HCT116 (cell line): ENCODE measurements at regions not wholly inside any gene's neighbourhood (a gene's known extent, or its start where the extent isn't known, plus 50 kb on each side); places are given as distances from the start of the nearest gene placed in this dataset.

Source experiments
- ATAC-seq: fragments of 200-7000 bp; cut with Tn5 transposase; 2 replicates; pipeline ENCODE4 v1.9.1; 2020; ENCODE audit warnings: mild to moderate bottlenecking, moderate library complexity
- BruUV-seq: library from RNA; stranded (reverse); fragments of 400-500 nt; replicated peaks from 2 replicates; lab custom pipeline; 2021; lab: Mats Ljungman, UMichigan
- CTCF ChIA-PET: fragments of 300-600 bp; sonication (Branson Sonifier 250); formaldehyde crosslinking; loops from one replicate; lab custom pipeline; 2021; ENCODE audit warnings: antibody characterized with exemption; lab: Charles Lee
- POLR2A ChIA-PET: fragments of 300-600, 350-600 bp; sonication (Branson Sonifier 250); formaldehyde crosslinking; loops from one replicate; lab custom pipeline; 2021; ENCODE audit warnings: antibody characterized with exemption; lab: Charles Lee
- RAD21 ChIA-PET, 2 experiments: fragments of 300-600 bp; sonication (Branson Sonifier 250); formaldehyde crosslinking; loops; one replicate each; lab custom pipeline; 2023; ENCODE audit warnings: low total read pairs in 2 of 2; ENCODE audit not compliant: uncharacterized antibody in 2 of 2, unreplicated experiment in 2 of 2, low non-redundant PET in 1 of 2; lab: Charles Lee
- DNase-seq: peaks from one replicate; pipeline ENCODE4 v3.0.0-alpha.2; 2010; ENCODE audit warnings: low read depth, low spot score
- H2AFZ ChIP-seq: fragments of 200-600 bp; shearing (Covaris generic), sonication (generic); 2 replicates; pipeline ENCODE4 v1.6.1; 2017; ENCODE audit warnings: low read depth, mixed run types, mixed read lengths, antibody characterized with exemption, low read length; ENCODE audit not compliant: poor library complexity, severe bottlenecking
- H3K27ac ChIP-seq: 2 replicates; pipeline ENCODE4 v1.5.1; 2012; ENCODE audit warnings: low read depth, low read length
- H3K27me3 ChIP-seq: fragments of 200-600 bp; sonication (generic); 2 replicates; pipeline ENCODE4 v1.6.1; 2016; ENCODE audit warnings: mixed run types, low read length, mixed read lengths; ENCODE audit not compliant: insufficient read depth
- H3K36me3 ChIP-seq, 2 experiments: fragments of 200-500 bp in 1 of 2; fragments of 200-600 bp in 1 of 2; sonication (Bioruptor generic) in 1 of 2; sonication (generic) in 1 of 2; 2 replicates each; pipeline versions ENCODE4 v1.5.1 to v1.6.1; 2014 to 2016; ENCODE audit warnings: low read length in 2 of 2, inconsistent platforms in 1 of 2, mixed read lengths in 1 of 2, mixed run types in 1 of 2; ENCODE audit not compliant: insufficient read depth in 2 of 2, control insufficient read depth in 1 of 2
- H3K4me1 ChIP-seq, 2 experiments: fragments of 200-600 bp in 1 of 2; sonication (generic) in 1 of 2; 2 replicates each; pipeline versions ENCODE4 v1.5.1 to v1.6.1; 2012 to 2017; ENCODE audit warnings: low read length in 2 of 2, inconsistent platforms in 1 of 2, mild to moderate bottlenecking in 1 of 2, mixed read lengths in 1 of 2, mixed run types in 1 of 2, moderate library complexity in 1 of 2; ENCODE audit not compliant: insufficient read depth in 2 of 2, control insufficient read depth in 1 of 2
- H3K4me2 ChIP-seq: fragments of 200-600 bp; sonication (generic); 2 replicates; pipeline ENCODE4 v1.6.1; 2017; ENCODE audit warnings: mixed run types, low read length, mixed read lengths
- H3K4me3 ChIP-seq, 2 experiments: fragments of 200-600 bp in 1 of 2; sonication (generic) in 1 of 2; replicated peaks in 1 of 2; 2 replicates each; pipeline ENCODE4 v1.5.1; 2011 to 2016; ENCODE audit warnings: low read length in 2 of 2, control low read depth in 1 of 2, low read depth in 1 of 2, mild to moderate bottlenecking in 1 of 2, mixed read lengths in 1 of 2, mixed run types in 1 of 2
- H3K79me2 ChIP-seq: fragments of 200-600 bp; sonication (generic); 2 replicates; pipeline ENCODE4 v1.6.1; 2017; ENCODE audit warnings: mild to moderate bottlenecking, mixed run types, low read length, moderate library complexity, mixed read lengths; ENCODE audit not compliant: insufficient read depth
- H3K9ac ChIP-seq: fragments of 200-600 bp; sonication (generic); 2 replicates; pipeline ENCODE4 v1.6.1; 2016; ENCODE audit warnings: low read length, mixed read lengths
- H3K9me2 ChIP-seq: fragments of 200-600 bp; sonication (generic), shearing (Covaris generic); 2 replicates; pipeline ENCODE4 v1.6.1; 2017; ENCODE audit warnings: mixed run types, mild to moderate bottlenecking, moderate library complexity; ENCODE audit not compliant: insufficient read depth
- H3K9me3 ChIP-seq, 2 experiments: fragments of 200-500 bp in 1 of 2; fragments of 200-600 bp in 1 of 2; sonication (Bioruptor generic) in 1 of 2; sonication (generic) in 1 of 2; 2 replicates each; pipeline ENCODE4 v1.6.1; 2014 to 2017; ENCODE audit warnings: low read length in 2 of 2, mixed read lengths in 2 of 2, inconsistent platforms in 1 of 2, low read depth in 1 of 2, mild to moderate bottlenecking in 1 of 2, mixed run types in 1 of 2, moderate library complexity in 1 of 2; ENCODE audit not compliant: control insufficient read depth in 1 of 2, insufficient read depth in 1 of 2
- H4K20me1 ChIP-seq: fragments of 200-600 bp; sonication (generic), shearing (Covaris generic); 2 replicates; pipeline ENCODE4 v1.6.1; 2017; ENCODE audit warnings: mixed run types, mild to moderate bottlenecking, moderate library complexity; ENCODE audit not compliant: insufficient read depth
- ATF3 ChIP-seq: IDR thresholded peaks from 2 replicates; pipeline ENCODE4 v1.6.1; 2012
- EGR1 ChIP-seq: IDR thresholded peaks from 2 replicates; pipeline ENCODE4 v1.6.1; 2012; ENCODE audit warnings: low read depth
- ELF1 ChIP-seq: IDR thresholded peaks from 2 replicates; pipeline ENCODE4 v1.6.1; 2012; ENCODE audit warnings: low read depth, borderline replicate concordance
- MAX ChIP-seq: IDR thresholded peaks from 2 replicates; pipeline ENCODE4 v1.6.1; 2012
- RAD21 ChIP-seq: IDR thresholded peaks from 2 replicates; pipeline ENCODE4 v1.6.1; 2012; ENCODE audit warnings: low read depth, mild to moderate bottlenecking
- REST ChIP-seq: IDR thresholded peaks from 2 replicates; pipeline ENCODE4 v1.6.1; 2012; ENCODE audit warnings: low read depth
- SIN3A ChIP-seq: IDR thresholded peaks from 2 replicates; pipeline ENCODE4 v1.6.1; 2012; ENCODE audit warnings: low read depth
- intact Hi-C: fragments of 100-400 bp; cut with micrococcal nuclease; formaldehyde crosslinking; loops from 2 replicates; pipeline ENCODE4 v1.10.0; 2022

GRCh38 chr7:93779115-93779514 lies 111.4 kb downstream of the TFPI2 start (continued):
- TF ChIP-seq REST (no peak), SIN3A (no peak), ELF1 (no peak)
- TF ChIP-seq, all 23 proteins: peak for 0

- no peak for ATAC-seq
- intact Hi-C loops: no loop called here
Observed at GRCh38 chr7:93778384-93778783, 112.2 kb downstream of the TFPI2 start.

More at GRCh38 chr7:93778384-93778783, 112.2 kb downstream of the TFPI2 start:
- Histone ChIP-seq H3K9me2 (no peaks in the 10 kb centered on the region), H3K27me3 (no peaks in the 10 kb centered on the region), H3K27ac (no peak overlapping the region), H3K4me3 (no peak overlapping the region), H4K20me1 (no peaks in the 10 kb centered on the region), H3K9ac (no peak overlapping the region), H3K79me2 (no peaks in the 10 kb centered on the region), H3K4me1 (no peaks in the 10 kb centered on the region), H3K9me3 (no peaks in the 10 kb centered on the region), H3K36me3 (no peaks in the 10 kb centered on the region), H2AFZ (no peak overlapping the region), H3K4me2 (no peak overlapping the region)
- no peak for DNase-seq
- POLR2A ChIA-PET: no interaction called here
- TF ChIP-seq ATF3 (no peak), MAX (no peak), RAD21 (no peak), EGR1 (no peak)
- RAD21 ChIA-PET: no interaction called here
- CTCF ChIA-PET: no interaction called here
- BruUV-seq: no TSS peak
